SK-N-SH (cell line): ENCODE measurements at regions not wholly inside any gene's neighbourhood (a gene's known extent, or its start where the extent isn't known, plus 50 kb on each side); places are given as distances from the start of the nearest gene placed in this dataset.

ENCODE experiments used
- CHD2 ChIP-seq: fragments of 150-350 bp; IDR thresholded peaks from 2 replicates; pipeline ENCODE4 v1.6.1; 2018; ENCODE audit warnings: low read length; ENCODE audit not compliant: partially characterized antibody
- CTCF ChIP-seq: fragments of 200-600 bp; sonication (generic); IDR thresholded peaks from 2 replicates; pipeline ENCODE4 v1.6.1; 2017; ENCODE audit warnings: antibody characterized with exemption, mild to moderate bottlenecking, moderate library complexity
- JUND ChIP-seq: IDR thresholded peaks from 2 replicates; pipeline ENCODE4 v1.4.0; 2012
- POLR2AphosphoS5 ChIP-seq: IDR thresholded peaks from 2 replicates; pipeline ENCODE4 v1.6.1; 2012; ENCODE audit warnings: low read depth, low read length
- REST ChIP-seq: IDR thresholded peaks from 2 replicates; pipeline ENCODE4 v1.6.1; 2012; ENCODE audit warnings: mild to moderate bottlenecking, low read depth, low read length, moderate library complexity
- TAF1 ChIP-seq: IDR thresholded peaks from 2 replicates; pipeline ENCODE4 v1.6.1; 2012; ENCODE audit warnings: low read depth, mild to moderate bottlenecking, low read length, moderate library complexity, borderline replicate concordance
- YY1 ChIP-seq: IDR thresholded peaks from 2 replicates; pipeline ENCODE4 v1.4.0; 2012; ENCODE audit warnings: low read depth, mild to moderate bottlenecking

GRCh38 chr17:77364381-77364911 is 223.7 kb downstream of the SEC14L1 start:
- TF ChIP-seq REST = no peak
- TF ChIP-seq CHD2 = no peak
- no peak for TF ChIP-seq YY1
- TF ChIP-seq POLR2AphosphoS5 = no peak
- TF ChIP-seq CTCF = no peak
- TF ChIP-seq TAF1 = no peak
- no peak for TF ChIP-seq JUND
